ENCODE measurements at regions not wholly inside any gene's neighbourhood (a gene's known extent, or its start where the extent isn't known, plus 50 kb on each side); places are given as distances from the start of the nearest gene placed in this dataset.

GRCh38 chr9:23477908-23478307, 348.1 kb downstream of the ELAVL2 start:
- TF ChIP-seq CTCF (optimal IDR thresholded peaks at IDR 0.05 in 1 of 3, IDR thresholded peaks at IDR 0.05 in 1 of 3, conservative IDR thresholded peaks at IDR 0.05 in 1 of 3; ENCODE audit: extremely low read depth in 1 of 3, insufficient read depth in 2 of 3, low read length in 3 of 3) (no peak), EZH2 (IDR thresholded peaks at IDR 0.05; ENCODE audit: low read length) (no peak)
